ENCODE measurements at regions not wholly inside any gene's neighbourhood (a gene's known extent, or its start where the extent isn't known, plus 50 kb on each side); places are given as distances from the start of the nearest gene placed in this dataset.

GRCh38 chr10:35885076-35885475 lies 243.0 kb upstream of the FZD8 start:
- H3K4me3 Mint-ChIP-seq: no peak overlapping the region
- no peak for ATAC-seq
- H3K27ac Mint-ChIP-seq: no peak overlapping the region
- no peaks in the 10 kb centered on the region for H3K9me3 Mint-ChIP-seq
- DNase-seq: no peak
- intact Hi-C loops (cut with micrococcal nuclease): no loop called here
- CTCF ChIA-PET: no interaction called here
- no peak for TF ChIP-seq CTCF (IDR thresholded peaks at IDR 0.05)
- no peaks in the 10 kb centered on the region for H3K36me3 Mint-ChIP-seq (ENCODE audit: low read depth)
- H3K27me3 Mint-ChIP-seq: no peaks in the 10 kb centered on the region
- POLR2A ChIA-PET: no interaction called here
- no peaks in the 10 kb centered on the region for H3K4me1 Mint-ChIP-seq (ENCODE audit: low read depth)

DNA sequence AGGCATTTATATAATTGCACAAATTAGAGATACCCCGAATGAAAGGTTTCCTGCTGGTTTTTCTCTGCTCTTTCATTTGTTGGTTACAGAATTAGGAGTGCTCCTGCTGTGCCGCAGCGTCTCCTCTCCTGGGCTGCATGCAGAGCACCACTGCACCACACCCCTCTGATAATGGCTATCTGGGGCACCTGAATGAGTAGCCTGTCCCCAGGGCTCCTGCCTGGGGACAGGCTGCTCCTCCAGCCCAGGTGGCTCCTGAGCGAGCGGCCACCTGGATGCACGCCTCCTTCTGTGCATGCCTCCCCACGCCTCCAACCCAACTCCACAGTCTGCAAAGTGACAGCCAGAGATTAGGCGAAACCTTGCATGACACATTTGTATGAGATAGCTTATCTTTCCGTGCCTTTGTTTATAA lies 242.6 kb upstream of the FZD8 start:
- Mint-ChIP-seq H3K27ac (no peak overlapping the region), H3K9me3 (no peaks in the 10 kb centered on the region), H3K4me1 (ENCODE audit: low read depth) (no peaks in the 10 kb centered on the region), H3K27me3 (no peaks in the 10 kb centered on the region), H3K4me3 (no peak overlapping the region), H3K36me3 (ENCODE audit: low read depth) (no peaks in the 10 kb centered on the region)
- ChIA-PET POLR2A (no interaction called here), CTCF (no interaction called here)
- intact Hi-C loops (cut with micrococcal nuclease): no loop called here
- DNase-seq (no peak), ATAC-seq (no peak)
- no peak for TF ChIP-seq CTCF (IDR thresholded peaks at IDR 0.05)

GRCh38 chr10:35882422-35883150 lies 240.5 kb upstream of the FZD8 start:
- H3K4me1 Mint-ChIP-seq (ENCODE audit: low read depth): no peaks in the 10 kb centered on the region
- no peaks in the 10 kb centered on the region for H3K9me3 Mint-ChIP-seq
- no peaks in the 10 kb centered on the region for H3K27me3 Mint-ChIP-seq
- intact Hi-C loops (cut with micrococcal nuclease): no loop called here
- TF ChIP-seq CTCF (IDR thresholded peaks at IDR 0.05): no peak
- ChIA-PET CTCF (no interaction called here), POLR2A (no interaction called here)
- no peak for ATAC-seq
- no peak for DNase-seq
- no peak overlapping the region for H3K4me3 Mint-ChIP-seq
- no peaks in the 10 kb centered on the region for H3K36me3 Mint-ChIP-seq (ENCODE audit: low read depth)
- H3K27ac Mint-ChIP-seq: no peak overlapping the region

GRCh38 chr10:35881320-35881719 lies 239.2 kb upstream of the FZD8 start:
- ChIA-PET POLR2A (no interaction called here), CTCF (no interaction called here)
- H3K27ac Mint-ChIP-seq: no peak overlapping the region
- TF ChIP-seq CTCF (IDR thresholded peaks at IDR 0.05): no peak
- no peak overlapping the region for H3K4me3 Mint-ChIP-seq
- H3K4me1 Mint-ChIP-seq (ENCODE audit: low read depth): no peaks in the 10 kb centered on the region
- no peaks in the 10 kb centered on the region for H3K27me3 Mint-ChIP-seq
- no peaks in the 10 kb centered on the region for H3K9me3 Mint-ChIP-seq
- no peaks in the 10 kb centered on the region for H3K36me3 Mint-ChIP-seq (ENCODE audit: low read depth)
- ATAC-seq: no peak
- no peak for DNase-seq
- intact Hi-C loops (cut with micrococcal nuclease): no loop called here

DNA sequence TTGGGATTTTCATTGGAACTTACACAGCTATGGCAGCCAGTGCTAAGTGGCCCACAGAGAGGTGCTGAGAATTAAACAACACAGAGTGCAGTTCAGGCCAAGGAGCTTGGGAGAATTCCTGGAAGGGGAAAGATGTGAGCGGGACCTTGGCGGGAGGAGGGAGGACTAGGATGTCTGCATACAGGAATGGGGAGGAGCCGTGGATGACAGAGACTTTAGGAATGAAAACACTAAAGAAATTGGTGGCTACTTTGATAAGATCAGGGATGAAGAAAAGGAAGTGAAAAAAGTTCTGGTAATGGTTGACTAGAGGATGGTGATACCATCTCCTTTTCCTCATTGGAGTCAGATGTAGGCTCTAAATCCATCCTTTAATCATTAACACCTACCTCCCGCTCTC lies 234.2 kb upstream of the FZD8 start:
- Mint-ChIP-seq H3K9me3 (no peaks in the 10 kb centered on the region), H3K27ac (no peak overlapping the region), H3K36me3 (ENCODE audit: low read depth) (no peaks in the 10 kb centered on the region), H3K4me3 (no peak overlapping the region), H3K27me3 (no peaks in the 10 kb centered on the region), H3K4me1 (ENCODE audit: low read depth) (no peaks in the 10 kb centered on the region)
- DNase-seq (no peak), ATAC-seq (no peak)
- ChIA-PET CTCF (no interaction called here), POLR2A (interaction anchor here (0.5 kb wide), 1 partner anchor 104 kb away, joined by 3 read pairs; no protein-coding TSS in a partner anchor)
- no peak for TF ChIP-seq CTCF (IDR thresholded peaks at IDR 0.05)
- intact Hi-C loops (cut with micrococcal nuclease): no loop called here
